Hepatocyte (in vitro differentiated cells): ENCODE measurements at regions not wholly inside any gene's neighbourhood (a gene's known extent, or its start where the extent isn't known, plus 50 kb on each side); places are given as distances from the start of the nearest gene placed in this dataset.

Experiments used
- DNase-seq: peaks from one replicate; pipeline ENCODE4 v3.0.0-alpha.2; 2016; ENCODE audit warnings: low spot score
- H2AFZ ChIP-seq: fragments of 200-600 bp; sonication (generic); 2 replicates; pipeline ENCODE4 v1.6.0; 2016; ENCODE audit warnings: antibody characterized with exemption, mild to moderate bottlenecking
- H3K27ac ChIP-seq: fragments of 200-600 bp; sonication (generic); 2 replicates; pipeline ENCODE4 v1.5.1; 2016; ENCODE audit warnings: mild to moderate bottlenecking
- H3K27me3 ChIP-seq: fragments of 200-600 bp; sonication (generic); 2 replicates; pipeline ENCODE4 v1.6.1; 2016
- H3K36me3 ChIP-seq: fragments of 200-600 bp; sonication (generic); replicated peaks from 2 replicates; pipeline ENCODE4 v1.5.1; 2016; ENCODE audit warnings: low read depth; ENCODE audit not compliant: insufficient read depth
- H3K4me1 ChIP-seq: fragments of 200-600 bp; sonication (generic); 2 replicates; pipeline ENCODE4 v1.5.1; 2016; ENCODE audit warnings: mild to moderate bottlenecking, moderate library complexity; ENCODE audit not compliant: insufficient read depth
- H3K4me2 ChIP-seq: fragments of 200-600 bp; sonication (generic); 2 replicates; pipeline ENCODE4 v1.6.0; 2016
- H3K4me3 ChIP-seq: fragments of 200-600 bp; sonication (generic); 2 replicates; pipeline ENCODE4 v1.5.1; 2016; ENCODE audit warnings: mild to moderate bottlenecking
- H3K79me2 ChIP-seq: fragments of 200-600 bp; sonication (generic); 2 replicates; pipeline ENCODE4 v1.6.0; 2017; ENCODE audit warnings: mild to moderate bottlenecking
- H3K9me2 ChIP-seq: fragments of 200-600 bp; sonication (generic); replicated peaks from 2 replicates; pipeline ENCODE4 v1.6.0; 2017; ENCODE audit warnings: mild to moderate bottlenecking; ENCODE audit not compliant: insufficient read depth
- H3K9me3 ChIP-seq: fragments of 200-600 bp; sonication (generic); 2 replicates; pipeline ENCODE4 v1.5.1; 2016; ENCODE audit warnings: low read depth, mild to moderate bottlenecking
- H4K20me1 ChIP-seq: fragments of 200-600 bp; sonication (generic); 2 replicates; pipeline ENCODE4 v1.6.0; 2016; ENCODE audit warnings: mild to moderate bottlenecking; ENCODE audit not compliant: insufficient read depth, poor library complexity, severe bottlenecking
- EZH2 ChIP-seq: fragments of 200-600 bp; sonication (generic); IDR thresholded peaks from 2 replicates; pipeline ENCODE4 v1.6.1; 2016; ENCODE audit warnings: antibody characterized with exemption, mild to moderate bottlenecking, borderline replicate concordance
- EZH2phosphoT487 ChIP-seq: fragments of 200-600 bp; sonication (generic); IDR thresholded peaks from one replicate; pipeline ENCODE4 v1.6.1; 2018; ENCODE audit warnings: antibody characterized with exemption, mild to moderate bottlenecking, low read depth, moderate library complexity; ENCODE audit not compliant: unreplicated experiment, severe bottlenecking
- WGBS: methylation state at CpG from one replicate; pipeline ENCODE4 v1.1.6; 2016; ENCODE audit warnings: low lambda C conversion rate; ENCODE audit errors: missing lambda C conversion rate; 5-methylcytosine and 5-hydroxymethylcytosine counted together
- TF ChIP-seq, protein P1 (sequence below): fragments of 200-600 bp; sonication (generic); IDR thresholded peaks from 2 replicates; pipeline ENCODE4 v1.5.1; 2016; ENCODE audit warnings: antibody characterized with exemption, mild to moderate bottlenecking; ENCODE audit not compliant: poor library complexity

DNA sequence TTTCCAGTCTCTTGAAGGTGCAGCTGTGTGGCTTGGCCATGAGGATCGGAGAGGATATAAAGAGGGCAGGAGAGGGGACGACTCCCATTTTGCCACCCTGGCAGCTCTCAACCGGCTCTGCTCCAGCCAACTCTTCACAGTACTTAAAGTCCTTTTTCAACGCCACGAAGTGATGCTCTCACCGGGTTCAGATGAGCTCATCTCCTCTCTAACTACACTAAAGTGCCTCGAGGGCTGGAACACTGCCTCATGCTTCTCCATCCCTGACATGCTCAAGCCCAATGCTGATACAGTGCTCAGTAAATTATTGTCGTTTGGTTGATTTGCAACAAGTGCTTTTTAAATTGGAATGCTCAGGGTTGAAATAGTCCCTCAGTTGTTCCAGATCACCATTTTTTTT lies 97.8 kb downstream of the GTPBP8 start:
- TF ChIP-seq EZH2phosphoT487, result no peak
- TF ChIP-seq EZH2, result no peak
- TF ChIP-seq, protein P1, sequence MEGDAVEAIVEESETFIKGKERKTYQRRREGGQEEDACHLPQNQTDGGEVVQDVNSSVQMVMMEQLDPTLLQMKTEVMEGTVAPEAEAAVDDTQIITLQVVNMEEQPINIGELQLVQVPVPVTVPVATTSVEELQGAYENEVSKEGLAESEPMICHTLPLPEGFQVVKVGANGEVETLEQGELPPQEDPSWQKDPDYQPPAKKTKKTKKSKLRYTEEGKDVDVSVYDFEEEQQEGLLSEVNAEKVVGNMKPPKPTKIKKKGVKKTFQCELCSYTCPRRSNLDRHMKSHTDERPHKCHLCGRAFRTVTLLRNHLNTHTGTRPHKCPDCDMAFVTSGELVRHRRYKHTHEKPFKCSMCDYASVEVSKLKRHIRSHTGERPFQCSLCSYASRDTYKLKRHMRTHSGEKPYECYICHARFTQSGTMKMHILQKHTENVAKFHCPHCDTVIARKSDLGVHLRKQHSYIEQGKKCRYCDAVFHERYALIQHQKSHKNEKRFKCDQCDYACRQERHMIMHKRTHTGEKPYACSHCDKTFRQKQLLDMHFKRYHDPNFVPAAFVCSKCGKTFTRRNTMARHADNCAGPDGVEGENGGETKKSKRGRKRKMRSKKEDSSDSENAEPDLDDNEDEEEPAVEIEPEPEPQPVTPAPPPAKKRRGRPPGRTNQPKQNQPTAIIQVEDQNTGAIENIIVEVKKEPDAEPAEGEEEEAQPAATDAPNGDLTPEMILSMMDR, result no peak
- H3K4me3 ChIP-seq, result no peak overlapping the region
- no peaks in the 10 kb centered on the region for H3K4me1 ChIP-seq
- H3K27ac ChIP-seq, result no peak overlapping the region
- no peak overlapping the region for H2AFZ ChIP-seq
- DNase-seq, result no peak
- H3K9me2 ChIP-seq, result no peaks in the 10 kb centered on the region
- H4K20me1 ChIP-seq, result no peaks in the 10 kb centered on the region
- H3K4me2 ChIP-seq, result no peak overlapping the region
- no peaks in the 10 kb centered on the region for H3K27me3 ChIP-seq
- WGBS, result 88% methylated on average over 8 of the region's 8 CpGs
- no peaks in the 10 kb centered on the region for H3K79me2 ChIP-seq
- no peaks in the 10 kb centered on the region for H3K9me3 ChIP-seq
- no peaks in the 10 kb centered on the region for H3K36me3 ChIP-seq

DNA sequence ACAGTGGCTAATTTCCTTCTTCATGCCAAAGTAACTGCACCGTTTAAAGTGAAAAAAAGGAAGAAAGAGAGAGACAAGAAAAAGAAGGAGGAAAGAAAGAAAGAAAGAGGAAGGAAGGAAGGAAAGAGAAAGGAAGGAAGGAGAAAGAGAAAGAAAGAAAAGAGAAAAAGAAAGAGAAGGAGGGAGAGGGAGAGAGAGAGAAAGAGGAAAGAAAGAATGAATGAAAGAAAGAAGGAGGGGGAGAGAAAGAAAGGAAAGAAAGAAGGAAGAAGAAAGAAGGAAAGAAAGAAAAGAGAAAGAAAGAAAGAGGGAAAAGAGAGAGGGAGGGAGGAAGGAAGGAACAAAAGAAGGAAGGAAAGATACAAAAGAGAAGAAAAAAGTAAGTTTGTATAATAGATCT lies 100.6 kb downstream of the GTPBP8 start:
- no peaks in the 10 kb centered on the region for H3K27me3 ChIP-seq
- H3K36me3 ChIP-seq, result no peaks in the 10 kb centered on the region
- H2AFZ ChIP-seq, result no peak overlapping the region
- no peak for DNase-seq
- H3K27ac ChIP-seq, result no peak overlapping the region
- no peaks in the 10 kb centered on the region for H3K79me2 ChIP-seq
- H3K9me2 ChIP-seq, result no peaks in the 10 kb centered on the region
- no peak overlapping the region for H3K4me2 ChIP-seq
- H3K9me3 ChIP-seq, result no peaks in the 10 kb centered on the region
- no peaks in the 10 kb centered on the region for H3K4me1 ChIP-seq
- TF ChIP-seq EZH2 (no peak), EZH2phosphoT487 (no peak)
- TF ChIP-seq, protein P1, result no peak
- H3K4me3 ChIP-seq, result no peak overlapping the region
- WGBS, result 88% methylated on average over 1 of the region's 1 CpG
- H4K20me1 ChIP-seq, result no peaks in the 10 kb centered on the region

DNA sequence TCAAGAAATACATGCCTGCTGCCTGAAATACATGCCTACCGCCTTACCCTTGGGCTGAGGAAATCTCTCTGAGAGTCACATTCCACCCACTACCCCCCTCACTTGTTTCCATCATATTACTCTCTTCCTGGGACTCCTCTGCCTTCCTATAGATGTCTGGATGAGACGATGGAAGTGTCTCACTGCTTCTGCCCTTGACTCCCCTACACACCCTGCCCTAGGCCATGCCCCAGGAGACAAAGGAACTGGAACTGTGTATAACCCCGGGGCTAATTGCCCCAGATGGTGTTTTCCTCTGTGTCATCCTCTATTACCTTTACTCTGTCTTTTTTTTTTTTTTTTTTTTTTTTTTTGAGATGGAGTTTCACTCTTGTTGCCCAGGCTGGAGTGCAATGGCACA lies 102.0 kb downstream of the GTPBP8 start:
- Histone ChIP-seq H3K4me2 (no peak overlapping the region), H3K4me3 (no peak overlapping the region), H3K9me2 (no peaks in the 10 kb centered on the region), H3K4me1 (no peaks in the 10 kb centered on the region), H3K9me3 (no peaks in the 10 kb centered on the region), H3K27ac (no peak overlapping the region), H3K79me2 (no peaks in the 10 kb centered on the region), H2AFZ (no peak overlapping the region), H4K20me1 (no peaks in the 10 kb centered on the region), H3K27me3 (no peaks in the 10 kb centered on the region), H3K36me3 (no peaks in the 10 kb centered on the region)
- TF ChIP-seq EZH2phosphoT487 (no peak), EZH2 (no peak)
- TF ChIP-seq, protein P1, result no peak
- WGBS, result 76% methylated on average over 3 of the region's 3 CpGs
- DNase-seq, result no peak
